A549 (cell line): ENCODE measurements at regions not wholly inside any gene's neighbourhood (a gene's known extent, or its start where the extent isn't known, plus 50 kb on each side); places are given as distances from the start of the nearest gene placed in this dataset.
"Not testable (repeated sequence)": the region's sequence is repeated elsewhere in the genome, so short reads cannot be mapped to it uniquely, and the experiment has no call there.

ENCODE experiments used
- ATAC-seq, 2 experiments: fragments of 200-7000 bp in 1 of 2; fragments of >200 bp in 1 of 2; cut with Nextera tagmentation in 1 of 2; cut with Tn5 transposase in 1 of 2; 3 replicates each; pipeline versions ENCODE4 v1.8.0 to v1.9.1; 2018 to 2020; ENCODE audit warnings: mild to moderate bottlenecking in 1 of 2, moderate library complexity in 1 of 2
- CTCF ChIA-PET: fragments of 300-600 bp; sonication (Branson Sonifier 250); formaldehyde crosslinking; extraction: SDS; loops from one replicate; lab custom pipeline; 2021; ENCODE audit warnings: antibody characterized with exemption, inconsistent platforms; lab: Yijun Ruan, JAX
- POLR2A ChIA-PET: fragments of 350-600 bp; formaldehyde crosslinking; extraction: SDS; loops from one replicate; lab custom pipeline; 2021; ENCODE audit warnings: antibody characterized with exemption, inconsistent platforms; lab: Yijun Ruan, JAX
- DNase-seq, 2 experiments: peaks; one replicate each; pipeline versions ENCODE4 v3.0.0 to v3.0.0-alpha.2; 2011 to 2016; ENCODE audit warnings: low read depth in 1 of 2, low spot score in 1 of 2
- FAIRE-seq: peaks from 2 replicates; lab custom pipeline; 2011; peaks lifted over from hg19 to GRCh38; lab: Jason Lieb, UNC
- H3K27ac ChIP-seq, 2 experiments: fragments of >200 bp; sonication (Bioruptor Twin); formaldehyde crosslinking; 3 replicates each; pipeline ENCODE4 v1.5.1; 2016 to 2017
- H3K4me1 ChIP-seq: fragments of >200 bp; sonication (Bioruptor Twin); formaldehyde crosslinking; 3 replicates; pipeline ENCODE4 v1.6.1; 2016
- H3K4me2 ChIP-seq: fragments of >200 bp; sonication (Bioruptor Twin); formaldehyde crosslinking; 3 replicates; pipeline ENCODE4 v1.6.1; 2016
- H3K4me3 ChIP-seq: fragments of >200 bp; sonication (Bioruptor Twin); formaldehyde crosslinking; 3 replicates; pipeline ENCODE4 v1.5.1; 2016
- H3K9me3 ChIP-seq: fragments of >200 bp; sonication (Bioruptor Twin); formaldehyde crosslinking; 3 replicates; pipeline ENCODE4 v1.6.1; 2016
- ATOH8 ChIP-seq: fragments of 250-450 bp; sonication (Bioruptor Pico); IDR thresholded peaks from 2 replicates; pipeline ENCODE4 v1.5.0; 2020; ENCODE audit warnings: low read depth, mild to moderate bottlenecking, moderate library complexity
- CBX8 ChIP-seq: fragments of 200-600 bp; sonication (generic); IDR thresholded peaks from 2 replicates; pipeline ENCODE4 v1.6.1; 2016
- CEBPB ChIP-seq, 2 experiments: fragments of >200 bp in 1 of 2; sonication (Bioruptor Twin) in 1 of 2; formaldehyde crosslinking in 1 of 2; IDR thresholded peaks; 2 replicates each; pipeline ENCODE4 v1.6.1; 2012 to 2016
- CHD2 ChIP-seq: fragments of 150-350 bp; IDR thresholded peaks from 2 replicates; pipeline ENCODE4 v1.6.1; 2014; ENCODE audit warnings: low read length; ENCODE audit not compliant: partially characterized antibody
- CHD4 ChIP-seq: fragments of 200-600 bp; sonication (generic); IDR thresholded peaks from 2 replicates; pipeline ENCODE4 v1.6.1; 2016; ENCODE audit warnings: antibody characterized with exemption, mild to moderate bottlenecking, borderline replicate concordance
- CTCF ChIP-seq: fragments of >200 bp; sonication (Bioruptor Twin); formaldehyde crosslinking; IDR thresholded peaks from 3 replicates; pipeline ENCODE4 v1.5.1; 2016
- E2F6 ChIP-seq: IDR thresholded peaks from 2 replicates; pipeline ENCODE4 v1.6.1; 2012; ENCODE audit warnings: low read depth, borderline replicate concordance
- ELK1 ChIP-seq: fragments of 150-350 bp; IDR thresholded peaks from 2 replicates; pipeline ENCODE4 v1.6.1; 2014; ENCODE audit warnings: low read depth, mild to moderate bottlenecking, low read length
- FOSB ChIP-seq: fragments of 250-450 bp; sonication (Bioruptor Pico); IDR thresholded peaks from 2 replicates; pipeline ENCODE4 v1.5.0; 2020; ENCODE audit warnings: mild to moderate bottlenecking, moderate library complexity
- FOSL2 ChIP-seq, 2 experiments: fragments of 450-650 bp in 1 of 2; fragments of >200 bp in 1 of 2; sonication (Bioruptor Twin) in 1 of 2; formaldehyde crosslinking; IDR thresholded peaks; 2 replicates each; pipeline versions ENCODE4 v1.5.0 to v1.6.1; 2016 to 2020; ENCODE audit warnings: mild to moderate bottlenecking in 1 of 2, moderate library complexity in 1 of 2
- FOXS1 ChIP-seq: fragments of 250-450 bp; sonication (Bioruptor Pico); IDR thresholded peaks from 2 replicates; pipeline ENCODE4 v1.5.0; 2020; ENCODE audit warnings: mild to moderate bottlenecking, moderate library complexity
- GATA3 ChIP-seq: IDR thresholded peaks from 2 replicates; pipeline ENCODE4 v1.6.1; 2012; ENCODE audit warnings: borderline replicate concordance
- HES2 ChIP-seq: fragments of >200 bp; sonication (Bioruptor Twin); formaldehyde crosslinking; IDR thresholded peaks from 2 replicates; pipeline ENCODE4 v1.6.1; 2016
- HOXA7 ChIP-seq: fragments of 250-450 bp; sonication (Bioruptor Pico); IDR thresholded peaks from 2 replicates; pipeline ENCODE4 v1.5.0; 2020; ENCODE audit warnings: mild to moderate bottlenecking, moderate library complexity
- HOXB5 ChIP-seq: fragments of 250-450 bp; sonication (Bioruptor Pico); IDR thresholded peaks from 2 replicates; pipeline ENCODE4 v1.5.0; 2020; ENCODE audit warnings: mild to moderate bottlenecking, moderate library complexity
- JUN ChIP-seq, 2 experiments: fragments of >200 bp; sonication (Bioruptor Twin); formaldehyde crosslinking; IDR thresholded peaks; 2 replicates in 1 of 2; 3 replicates in 1 of 2; pipeline ENCODE4 v1.6.1; 2016 to 2017
- JUNB ChIP-seq: fragments of >200 bp; sonication (Bioruptor Twin); formaldehyde crosslinking; IDR thresholded peaks from 2 replicates; pipeline ENCODE4 v1.6.1; 2016
- NPAS2 ChIP-seq: fragments of 250-450 bp; sonication (Bioruptor Pico); IDR thresholded peaks from 2 replicates; pipeline ENCODE4 v1.8.0; 2022; ENCODE audit warnings: mild to moderate bottlenecking, moderate library complexity, borderline replicate concordance
- NR3C1 ChIP-seq: fragments of >200 bp; sonication (Bioruptor Twin); formaldehyde crosslinking; IDR thresholded peaks from 3 replicates; pipeline ENCODE4 v1.6.1; 2017
- PHF8 ChIP-seq: fragments of 200-600 bp; sonication (generic); IDR thresholded peaks from 2 replicates; pipeline ENCODE4 v1.6.1; 2016; ENCODE audit warnings: low read depth, mild to moderate bottlenecking, antibody characterized with exemption, moderate library complexity, borderline replicate concordance
- POLR2A ChIP-seq: IDR thresholded peaks from 2 replicates; pipeline ENCODE4 v1.6.1; 2012; ENCODE audit warnings: mild to moderate bottlenecking, low read length
- POLR2AphosphoS2 ChIP-seq: conservative IDR thresholded peaks from 2 replicates; pipeline ENCODE4 v1.6.1; 2012; ENCODE audit warnings: low read length, improper control_type of control experiment, inconsistent platforms
- RCOR1 ChIP-seq: fragments of 150-350 bp; IDR thresholded peaks from 2 replicates; pipeline ENCODE4 v1.6.1; 2014; ENCODE audit warnings: antibody characterized with exemption, low read length, low read depth
- RNF2 ChIP-seq: fragments of 200-600 bp; sonication (generic); IDR thresholded peaks from 2 replicates; pipeline ENCODE4 v1.6.1; 2016; ENCODE audit warnings: low read depth, mild to moderate bottlenecking, antibody characterized with exemption, moderate library complexity, borderline replicate concordance
- USF2 ChIP-seq: fragments of 450-650 bp; IDR thresholded peaks from 2 replicates; pipeline ENCODE4 v1.6.1; 2014; ENCODE audit warnings: antibody characterized with exemption
- ZFP36 ChIP-seq: fragments of 450-650 bp; IDR thresholded peaks from 2 replicates; pipeline ENCODE4 v1.6.1; 2014; ENCODE audit warnings: borderline replicate concordance; ENCODE audit not compliant: partially characterized antibody
- WGBS: methylation state at CpG from one replicate; pipeline ENCODE4 v1.1.6; 2017; ENCODE audit errors: missing lambda C conversion rate; 5-methylcytosine and 5-hydroxymethylcytosine counted together

GRCh38 chr2:174671532-174671931, 73.9 kb upstream of the WIPF1 start:
- CTCF ChIA-PET, H3K9me3 ChIP-seq, ATAC-seq, FAIRE-seq, DNase-seq, H3K27ac ChIP-seq, POLR2A ChIA-PET, H3K4me3 ChIP-seq, H3K4me1 ChIP-seq, H3K4me2 ChIP-seq: not testable (repeated sequence)
- 95% methylated on average over 10 of the region's 10 CpGs for WGBS

- Histone ChIP-seq H3K4me2 (no peak overlapping the region), H3K9me3 (no peaks in the 10 kb centered on the region), H3K4me1 (peaks cover 12% of the 10 kb centered on the region), H3K27ac (no peak overlapping the region), H3K4me3 (no peak overlapping the region)
- 94% methylated on average over 4 of the region's 4 CpGs for WGBS
- no peak for DNase-seq
- POLR2A ChIA-PET = no interaction called here
- ATAC-seq = no peak
- FAIRE-seq = no peak
- CTCF ChIA-PET = interaction anchor here (1.6 to 1.7 kb wide), 2 partner anchors 18 to 93 kb away, joined by 3 to 8 read pairs; no protein-coding TSS in a partner anchor
- no peak for TF ChIP-seq ELK1
- no peak for TF ChIP-seq POLR2A
- TF ChIP-seq FOSB (CRISPR knock-in tag) = no peak
- TF ChIP-seq HES2 = no peak
- no peak for TF ChIP-seq CHD4
- TF ChIP-seq ZFP36 = no peak
- TF ChIP-seq HOXB5 (CRISPR knock-in tag) = no peak
- TF ChIP-seq CHD2 = no peak
- TF ChIP-seq CBX8 = no peak
- no peak for TF ChIP-seq PHF8
- no peak for TF ChIP-seq JUNB
- no peak for TF ChIP-seq FOSL2 (IDR thresholded peaks at IDR 0.05)
- no peak for TF ChIP-seq FOSL2 (CRISPR knock-in tag; IDR thresholded peaks at IDR 0.05)
- TF ChIP-seq FOXS1 (CRISPR knock-in tag) = no peak
These were observed 72.8 kb upstream of the WIPF1 start for GRCh38 chr2:174670446-174670845.

GRCh38 chr2:174669336-174669735, 71.7 kb upstream of the WIPF1 start:
- no peak overlapping the region for H3K4me2 ChIP-seq
- DNase-seq (no peak), ATAC-seq (no peak), FAIRE-seq (no peak)
- WGBS = 99% methylated on average over 5 of the region's 5 CpGs
- peaks cover 12% of the 10 kb centered on the region for H3K4me1 ChIP-seq
- POLR2A ChIA-PET = no interaction called here
- CTCF ChIA-PET = interaction anchor here (0.6 to 1.7 kb wide), 3 partner anchors 19 to 1531 kb away, joined by 3 to 8 read pairs (median 3); no protein-coding TSS in a partner anchor
- H3K9me3 ChIP-seq = no peaks in the 10 kb centered on the region
- no peak for TF ChIP-seq ATOH8 (CRISPR knock-in tag)
- no peak for TF ChIP-seq HOXB5 (CRISPR knock-in tag)
- TF ChIP-seq RNF2 = no peak
- TF ChIP-seq HOXA7 (CRISPR knock-in tag) = no peak
- no peak for TF ChIP-seq CHD4
- no peak for TF ChIP-seq POLR2AphosphoS2
- TF ChIP-seq JUNB = no peak
- TF ChIP-seq CEBPB (IDR thresholded peaks at IDR 0.05) = no peak
- no peak for TF ChIP-seq JUN (IDR thresholded peaks at IDR 0.05)
- no peak overlapping the region for H3K4me3 ChIP-seq
- H3K27ac ChIP-seq = no peak overlapping the region

GRCh38 chr2:174668075-174668474, 70.5 kb upstream of the WIPF1 start:
- Histone ChIP-seq H3K27ac (no peak overlapping the region), H3K4me2 (no peak overlapping the region), H3K4me1 (peaks cover 15% of the 10 kb centered on the region), H3K4me3 (no peak overlapping the region), H3K9me3 (no peaks in the 10 kb centered on the region)
- WGBS = 87% methylated on average over 7 of the region's 7 CpGs
- ChIA-PET CTCF (interaction anchor here (0.7 to 2.4 kb wide), 5 partner anchors 13 to 32 kb away, joined by 3 to 6 read pairs (median 5); no protein-coding TSS in a partner anchor), POLR2A (no interaction called here)
- DNase-seq (no peak), ATAC-seq (no peak), FAIRE-seq (no peak)
- TF ChIP-seq NR3C1 (no peak), HES2 (no peak), RCOR1 (no peak), GATA3 (no peak), NPAS2 (CRISPR knock-in tag) (no peak), CHD4 (no peak), CHD2 (no peak), FOXS1 (CRISPR knock-in tag) (no peak), USF2 (no peak), E2F6 (no peak), CTCF (no peak)
